Heart left ventricle (tissue), 16 donors: ENCODE measurements at regions not wholly inside any gene's neighbourhood (a gene's known extent, or its start where the extent isn't known, plus 50 kb on each side); places are given as distances from the start of the nearest gene placed in this dataset.

Experiments
- ATAC-seq, 4 donors: fragments of 200-7000 bp; cut with Tn5 transposase; one replicate each; pipeline ENCODE4 v1.9.1; 2020 to 2022; ENCODE audit warnings: moderate library complexity in 4 of 4, mild to moderate bottlenecking in 3 of 4, moderate number of reproducible peaks in 1 of 4
- DNase-seq, 5 donors: peaks; one replicate each; pipeline ENCODE4 v3.0.0-alpha.2; 2020
- H3K27ac ChIP-seq, 12 donors: fragments of 200-600 bp; sonication (generic) in 4 of 12; one replicate each; pipeline versions ENCODE4 v1.5.0 to v1.8.0; 2016 to 2022; ENCODE audit warnings: mild to moderate bottlenecking in 2 of 12
- H3K27me3 ChIP-seq, 9 donors: fragments of 200-600 bp; sonication (generic) in 2 of 9; one replicate each; pipeline versions ENCODE4 v1.5.1 to v1.8.0; 2016 to 2022; ENCODE audit warnings: mild to moderate bottlenecking in 3 of 9
- H3K36me3 ChIP-seq, 9 donors: fragments of 200-600 bp; sonication (generic) in 2 of 9; one replicate each; pipeline versions ENCODE4 v1.5.0 to v1.8.0; 2018 to 2022; ENCODE audit warnings: mild to moderate bottlenecking in 2 of 9
- H3K4me1 ChIP-seq, 12 donors: fragments of 200-600 bp; sonication (generic) in 4 of 12; one replicate each; pipeline versions ENCODE4 v1.5.0 to v1.8.0; 2016 to 2022; ENCODE audit warnings: mild to moderate bottlenecking in 3 of 12
- H3K4me3 ChIP-seq, 12 donors: fragments of 200-600 bp; sonication (generic) in 4 of 12; one replicate each; pipeline versions ENCODE4 v1.5.0 to v1.8.0; 2017 to 2022; ENCODE audit warnings: mild to moderate bottlenecking in 9 of 12, moderate library complexity in 4 of 12
- H3K9me3 ChIP-seq, 12 donors: fragments of 200-600 bp; sonication (generic) in 4 of 12; one replicate each; pipeline versions ENCODE4 v1.5.0 to v1.8.0; 2016 to 2022; ENCODE audit warnings: mild to moderate bottlenecking in 1 of 12
- POLR2A ChIP-seq, 2 donors: fragments of 450-650 bp; IDR thresholded peaks; one replicate each; pipeline ENCODE4 v1.6.1; 2017; ENCODE audit warnings: antibody characterized with exemption in 2 of 2, mild to moderate bottlenecking in 2 of 2, moderate library complexity in 2 of 2
- WGBS, 4 donors: extraction: QIAGEN DNeasy Blood & Tissue Kit in 2 of 4; methylation state at CpG; one replicate each; pipeline versions ENCODE4 v1.1.5 to v1.1.7; 2013 to 2018; 5-methylcytosine and 5-hydroxymethylcytosine counted together
- intact Hi-C, 10 donors: fragments of 100-400 bp; cut with DNase I; formaldehyde crosslinking; loops; one replicate each; pipeline versions ENCODE4 v1.11.1 to v1.14.2; 2022
- TF ChIP-seq, protein P1 (sequence below), 12 donors: fragments of 200-600 bp; sonication (generic) in 4 of 12; IDR thresholded peaks; one replicate each; pipeline versions ENCODE4 v1.5.0 to v1.8.0; 2018 to 2022; ENCODE audit warnings: antibody characterized with exemption in 12 of 12, mild to moderate bottlenecking in 5 of 12
- donor health status: ischemic (EF 13 %, LVEDD 7.1; RV severe dilation, severe dysfunction).
- donor health status: healthy with polysubstance abuse.
- donor health status: DM: no; HTN: yes; CAD: no.
- donor health status: DM: no; HTN: no; CAD: no.
- donor health status: ischemic (EF 25% LVEDD 6.9; RV normal size, moderate dysfunction).
- donor health status: ischemic (EF 25% LVEDD 5.7; RV mildly dilated, moderate dysfunction).
- donor health status: healthy.
- donor health status: DM: yes; HTN: yes; CAD: no.
- donor health status: ischemic (EF 35%, LVEDD 5.7; RV mildly dilated, moderate dysfunction).
- donor health status: nonischemic (EF 11% LVEDD 7.7; RV severe dilation, severe dysfunction).
- donor health status: DM: yes; HTN: yes; CAD: no.
- donor health status: PGD.
- donor health status: ischemic (EF 29% LVEDD 5.4; RV normal size, mild dysfunction).
- donor health status: nonischemic (EF 23%, LVEDD 6.1; RV moderate dilation, normal function).

DNA sequence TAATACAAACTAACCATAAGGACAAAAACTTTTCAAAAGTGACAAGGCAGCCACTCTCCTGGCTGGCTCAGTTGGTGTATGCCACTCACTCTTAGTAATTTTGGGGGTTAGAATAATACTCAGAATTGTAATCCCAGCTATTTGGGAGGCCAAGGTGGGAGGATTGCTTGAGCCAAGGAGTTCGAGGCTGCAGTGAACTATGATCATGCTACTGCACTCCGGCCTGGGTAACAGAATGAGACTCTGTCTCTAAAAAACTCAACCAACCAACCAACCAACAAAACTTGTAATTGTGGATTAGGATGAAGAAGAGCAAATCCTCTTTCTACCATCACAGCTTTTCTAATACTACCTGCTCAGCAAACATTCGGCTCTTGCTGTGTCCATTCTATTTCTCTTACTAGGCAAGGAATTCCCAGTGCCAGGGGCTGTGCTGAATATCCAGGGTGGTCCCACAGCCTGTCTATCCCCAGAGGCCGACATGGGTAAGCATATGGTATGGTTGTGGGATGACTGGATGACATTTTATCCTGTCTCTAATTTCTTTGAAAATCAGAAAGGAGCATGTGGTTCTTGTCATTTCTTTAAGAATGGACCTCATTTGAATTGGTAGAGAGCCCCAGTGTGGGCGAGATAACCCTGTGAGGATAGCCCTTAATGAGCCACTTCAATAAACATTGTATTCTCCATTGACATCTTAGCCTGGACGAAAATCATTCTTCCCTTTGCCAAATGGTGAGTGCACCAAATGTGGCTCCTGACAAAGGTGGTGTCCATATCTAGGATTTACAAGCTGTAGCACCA, 220.1 kb downstream of the MYCN start:
- 79 to 91% (median 87%) methylated on average over 6 of the region's 6 CpGs for WGBS, 4 donors
- no peaks in the 10 kb centered on the region for H3K4me1 ChIP-seq
- no peak for TF ChIP-seq POLR2A (IDR thresholded peaks at IDR 0.05)
- TF ChIP-seq, protein P1, sequence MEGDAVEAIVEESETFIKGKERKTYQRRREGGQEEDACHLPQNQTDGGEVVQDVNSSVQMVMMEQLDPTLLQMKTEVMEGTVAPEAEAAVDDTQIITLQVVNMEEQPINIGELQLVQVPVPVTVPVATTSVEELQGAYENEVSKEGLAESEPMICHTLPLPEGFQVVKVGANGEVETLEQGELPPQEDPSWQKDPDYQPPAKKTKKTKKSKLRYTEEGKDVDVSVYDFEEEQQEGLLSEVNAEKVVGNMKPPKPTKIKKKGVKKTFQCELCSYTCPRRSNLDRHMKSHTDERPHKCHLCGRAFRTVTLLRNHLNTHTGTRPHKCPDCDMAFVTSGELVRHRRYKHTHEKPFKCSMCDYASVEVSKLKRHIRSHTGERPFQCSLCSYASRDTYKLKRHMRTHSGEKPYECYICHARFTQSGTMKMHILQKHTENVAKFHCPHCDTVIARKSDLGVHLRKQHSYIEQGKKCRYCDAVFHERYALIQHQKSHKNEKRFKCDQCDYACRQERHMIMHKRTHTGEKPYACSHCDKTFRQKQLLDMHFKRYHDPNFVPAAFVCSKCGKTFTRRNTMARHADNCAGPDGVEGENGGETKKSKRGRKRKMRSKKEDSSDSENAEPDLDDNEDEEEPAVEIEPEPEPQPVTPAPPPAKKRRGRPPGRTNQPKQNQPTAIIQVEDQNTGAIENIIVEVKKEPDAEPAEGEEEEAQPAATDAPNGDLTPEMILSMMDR (IDR thresholded peaks at IDR 0.05) = no peak
- H3K36me3 ChIP-seq = no peaks in the 10 kb centered on the region
- intact Hi-C loops = no loop called here
- ATAC-seq (no peak), DNase-seq (no peak)
- H3K27me3 ChIP-seq = peaks cover 0 to 4% (median 0%) of the 10 kb centered on the region in 9 donors
- H3K27ac ChIP-seq = no peak overlapping the region
- H3K9me3 ChIP-seq = no peaks in the 10 kb centered on the region
- no peak overlapping the region for H3K4me3 ChIP-seq

DNA sequence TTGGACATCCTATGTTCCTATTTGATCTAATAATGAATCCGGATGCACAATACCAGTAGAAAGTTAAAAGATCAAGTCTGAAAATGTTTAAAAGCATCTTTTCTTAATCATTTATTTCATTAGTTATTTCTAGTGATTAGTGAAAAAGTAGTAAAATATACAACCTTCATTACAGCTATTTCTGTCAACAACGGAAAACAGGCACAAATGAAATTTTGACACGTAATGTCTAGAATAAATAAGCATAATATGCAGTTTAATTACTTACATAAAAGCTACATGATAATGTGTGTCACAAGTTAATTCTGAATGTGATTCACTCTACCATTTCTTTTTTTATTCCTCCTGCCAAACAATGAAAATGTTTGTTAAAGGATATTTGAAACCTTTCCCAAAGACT, 216.1 kb downstream of the MYCN start:
- no peaks in the 10 kb centered on the region for H3K27me3 ChIP-seq
- TF ChIP-seq, protein P1 (IDR thresholded peaks at IDR 0.05) = no peak
- TF ChIP-seq POLR2A (IDR thresholded peaks at IDR 0.05) = no peak
- intact Hi-C loops = no loop called here
- H3K36me3 ChIP-seq = no peaks in the 10 kb centered on the region
- H3K9me3 ChIP-seq = no peaks in the 10 kb centered on the region
- 93 to 94% (median 93%) methylated on average over 3 of the region's 3 CpGs for WGBS, 4 donors
- no peak overlapping the region for H3K27ac ChIP-seq
- no peaks in the 10 kb centered on the region for H3K4me1 ChIP-seq
- no peak overlapping the region for H3K4me3 ChIP-seq
- DNase-seq (no peak), ATAC-seq (no peak)

DNA sequence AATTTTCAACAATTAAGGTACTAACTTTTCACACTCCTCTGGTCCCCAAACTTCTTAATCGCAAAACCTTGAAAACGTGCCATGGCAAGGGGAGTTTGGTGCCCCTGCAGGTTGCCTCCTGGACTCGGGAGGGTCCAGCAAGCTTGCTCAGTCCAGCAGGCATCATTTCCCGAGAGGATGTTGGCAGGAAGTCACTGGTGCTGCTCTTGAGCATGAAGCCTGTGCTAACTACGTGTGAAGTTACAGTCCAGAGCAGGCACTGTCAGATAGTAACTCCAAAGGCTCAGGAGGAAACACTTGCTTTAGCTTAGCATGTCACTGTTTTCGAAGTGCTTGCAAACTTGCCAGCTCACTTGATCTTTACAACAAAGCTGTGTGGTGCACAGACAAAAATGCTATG, 215.4 kb downstream of the MYCN start:
- no peak for TF ChIP-seq POLR2A (IDR thresholded peaks at IDR 0.05)
- TF ChIP-seq, protein P1 (IDR thresholded peaks at IDR 0.05) = no peak
- no peaks in the 10 kb centered on the region for H3K4me1 ChIP-seq
- no peak overlapping the region for H3K4me3 ChIP-seq
- H3K27ac ChIP-seq = no peak overlapping the region
- no peaks in the 10 kb centered on the region for H3K9me3 ChIP-seq
- intact Hi-C loops = no loop called here
- 21 to 31% (median 25%) methylated on average over 6 of the region's 6 CpGs for WGBS, 4 donors
- no peaks in the 10 kb centered on the region for H3K27me3 ChIP-seq
- no peak for DNase-seq
- no peak for ATAC-seq
- no peaks in the 10 kb centered on the region for H3K36me3 ChIP-seq

DNA sequence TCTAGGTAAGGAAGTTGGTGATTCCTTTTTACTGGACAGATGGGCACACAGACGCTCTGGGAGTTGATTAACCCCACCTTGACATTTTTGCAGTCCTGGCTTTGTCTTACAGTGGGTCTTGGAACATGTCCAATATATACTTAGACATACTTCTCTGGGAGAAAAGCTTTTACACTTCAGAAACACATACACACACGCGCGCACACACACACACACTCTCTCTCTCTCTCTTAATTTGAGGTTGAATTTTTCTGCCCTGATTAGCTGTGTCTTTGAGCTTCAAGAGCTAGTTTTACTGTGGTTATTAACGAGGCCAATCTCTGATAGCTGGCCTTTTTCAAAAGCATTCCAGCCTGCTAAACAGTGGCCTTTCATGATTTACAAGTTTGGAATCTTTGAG, 215.0 kb downstream of the MYCN start:
- H3K27me3 ChIP-seq = no peaks in the 10 kb centered on the region
- no peaks in the 10 kb centered on the region for H3K4me1 ChIP-seq
- ATAC-seq (no peak), DNase-seq (no peak)
- no peaks in the 10 kb centered on the region for H3K9me3 ChIP-seq
- intact Hi-C loops = no loop called here
- H3K4me3 ChIP-seq = no peak overlapping the region
- H3K36me3 ChIP-seq = no peaks in the 10 kb centered on the region
- 70 to 79% (median 75%) methylated on average over 5 of the region's 5 CpGs for WGBS, 4 donors
- TF ChIP-seq, protein P1 (IDR thresholded peaks at IDR 0.05) = no peak
- no peak for TF ChIP-seq POLR2A (IDR thresholded peaks at IDR 0.05)
- no peak overlapping the region for H3K27ac ChIP-seq
